ENCODE measurements at regions not wholly inside any gene's neighbourhood (a gene's known extent, or its start where the extent isn't known, plus 50 kb on each side); places are given as distances from the start of the nearest gene placed in this dataset.

DNA sequence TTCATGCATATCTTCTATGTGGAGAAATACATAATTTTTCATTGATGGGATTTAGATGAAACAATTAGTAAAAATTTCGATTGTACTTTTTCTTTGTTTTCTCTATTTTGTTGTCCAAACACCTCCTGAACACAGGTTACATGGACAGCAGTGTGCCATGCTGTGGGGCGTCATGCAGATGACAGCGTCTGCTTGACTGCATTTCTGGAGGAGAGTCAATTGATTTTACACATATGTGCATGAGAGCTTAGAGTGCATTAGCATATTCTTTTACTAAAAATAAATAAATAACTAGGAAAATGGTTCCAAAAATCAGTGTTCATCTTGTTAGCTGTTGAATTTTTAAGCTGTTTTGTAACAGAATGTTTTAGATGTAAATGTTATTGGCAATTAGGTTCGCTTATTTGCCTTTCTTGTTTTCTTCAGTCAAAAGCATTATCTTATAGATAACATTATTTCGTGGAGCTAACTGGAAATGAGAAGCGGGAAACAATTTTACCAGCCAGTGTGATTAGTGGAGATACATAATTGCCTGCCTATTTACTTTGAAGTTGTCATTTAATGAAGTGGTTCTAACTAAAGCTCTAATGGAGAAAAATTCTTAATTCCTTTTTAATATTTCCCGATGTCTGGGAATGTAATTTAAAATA lies 82.7 kb upstream of the VGLL3 start:
- Histone ChIP-seq H3K36me3 (no peaks in the 10 kb centered on the region), H3K9me3 (no peaks in the 10 kb centered on the region), H3K27me3 (no peaks in the 10 kb centered on the region), H3K4me3 (no peak overlapping the region), H3K4me1 (no peaks in the 10 kb centered on the region), H3K27ac (no peak overlapping the region)
- no peak for DNase-seq (ENCODE audit: low spot score in 2 of 2)
- intact Hi-C loops (cut with DNase I): no loop called here
- TF ChIP-seq, protein P1, sequence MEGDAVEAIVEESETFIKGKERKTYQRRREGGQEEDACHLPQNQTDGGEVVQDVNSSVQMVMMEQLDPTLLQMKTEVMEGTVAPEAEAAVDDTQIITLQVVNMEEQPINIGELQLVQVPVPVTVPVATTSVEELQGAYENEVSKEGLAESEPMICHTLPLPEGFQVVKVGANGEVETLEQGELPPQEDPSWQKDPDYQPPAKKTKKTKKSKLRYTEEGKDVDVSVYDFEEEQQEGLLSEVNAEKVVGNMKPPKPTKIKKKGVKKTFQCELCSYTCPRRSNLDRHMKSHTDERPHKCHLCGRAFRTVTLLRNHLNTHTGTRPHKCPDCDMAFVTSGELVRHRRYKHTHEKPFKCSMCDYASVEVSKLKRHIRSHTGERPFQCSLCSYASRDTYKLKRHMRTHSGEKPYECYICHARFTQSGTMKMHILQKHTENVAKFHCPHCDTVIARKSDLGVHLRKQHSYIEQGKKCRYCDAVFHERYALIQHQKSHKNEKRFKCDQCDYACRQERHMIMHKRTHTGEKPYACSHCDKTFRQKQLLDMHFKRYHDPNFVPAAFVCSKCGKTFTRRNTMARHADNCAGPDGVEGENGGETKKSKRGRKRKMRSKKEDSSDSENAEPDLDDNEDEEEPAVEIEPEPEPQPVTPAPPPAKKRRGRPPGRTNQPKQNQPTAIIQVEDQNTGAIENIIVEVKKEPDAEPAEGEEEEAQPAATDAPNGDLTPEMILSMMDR (IDR thresholded peaks at IDR 0.05): no peak

DNA sequence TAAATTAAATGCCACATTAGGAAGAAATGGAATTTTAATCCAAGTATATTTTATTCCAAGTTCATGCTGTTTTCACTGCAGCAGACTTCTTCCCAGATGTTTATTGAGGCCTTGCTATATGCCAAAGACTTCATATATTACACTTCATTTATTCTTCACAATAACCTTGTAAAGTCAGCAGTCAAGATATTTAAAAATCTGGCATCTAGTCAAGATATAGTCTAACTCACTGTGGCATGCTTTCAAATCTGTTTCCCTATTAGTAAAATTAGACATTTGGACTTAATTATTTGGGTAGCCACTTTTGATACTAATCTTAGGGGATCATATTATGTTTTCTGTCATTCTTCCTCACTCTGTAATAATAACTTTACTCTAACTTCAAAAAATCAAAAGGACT lies 81.5 kb upstream of the VGLL3 start:
- intact Hi-C loops (cut with DNase I): no loop called here
- Histone ChIP-seq H3K27ac (no peak overlapping the region), H3K27me3 (no peaks in the 10 kb centered on the region), H3K4me3 (no peak overlapping the region), H3K36me3 (no peaks in the 10 kb centered on the region), H3K9me3 (no peaks in the 10 kb centered on the region), H3K4me1 (no peaks in the 10 kb centered on the region)
- TF ChIP-seq, protein P1 (IDR thresholded peaks at IDR 0.05): no peak
- DNase-seq (ENCODE audit: low spot score in 2 of 2): no peak

DNA sequence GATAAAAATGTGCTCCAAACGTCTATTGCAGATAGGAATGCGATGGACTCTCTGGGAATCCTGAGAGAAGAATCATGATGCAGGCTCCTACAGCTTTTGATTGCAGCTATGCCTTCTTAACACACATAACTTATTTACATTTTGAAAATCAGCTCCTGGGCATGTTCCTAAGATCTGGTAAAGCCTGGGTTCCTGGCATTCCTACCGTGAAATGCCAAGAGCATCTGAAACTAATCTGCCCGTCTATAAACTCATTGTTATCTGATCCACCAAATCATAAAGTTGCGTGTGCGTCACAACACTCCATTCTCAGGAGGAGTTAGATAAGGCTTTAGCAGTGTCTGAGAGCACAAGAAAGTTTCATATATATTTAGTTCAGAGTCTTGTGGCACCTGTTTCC lies 79.0 kb upstream of the VGLL3 start:
- no peaks in the 10 kb centered on the region for H3K4me1 ChIP-seq
- DNase-seq (ENCODE audit: low spot score in 2 of 2): no peak
- no peak overlapping the region for H3K27ac ChIP-seq
- intact Hi-C loops (cut with DNase I): no loop called here
- TF ChIP-seq, protein P1 (IDR thresholded peaks at IDR 0.05): no peak
- no peaks in the 10 kb centered on the region for H3K9me3 ChIP-seq
- no peaks in the 10 kb centered on the region for H3K36me3 ChIP-seq
- H3K4me3 ChIP-seq: no peak overlapping the region
- H3K27me3 ChIP-seq: no peaks in the 10 kb centered on the region

DNA sequence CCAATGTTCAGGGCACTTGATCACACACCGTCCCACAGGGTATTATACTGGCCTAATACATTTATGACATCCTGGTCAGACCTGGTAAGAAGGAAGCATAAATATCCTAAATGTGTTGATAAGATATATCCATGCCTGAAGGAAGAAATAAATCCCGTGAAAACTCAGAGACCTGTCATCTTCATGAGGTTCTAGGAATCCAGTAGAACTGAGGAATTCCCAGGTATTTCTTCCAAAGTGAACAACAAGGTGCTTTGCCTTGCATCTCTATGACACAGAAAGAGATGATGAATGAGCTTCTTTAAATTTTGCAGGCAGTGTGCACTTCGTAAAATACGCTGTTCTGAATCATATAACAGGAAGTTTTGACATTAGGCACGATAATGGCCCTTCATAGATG lies 78.1 kb upstream of the VGLL3 start:
- Histone ChIP-seq H3K4me3 (no peak overlapping the region), H3K27ac (no peak overlapping the region), H3K9me3 (no peaks in the 10 kb centered on the region), H3K4me1 (no peaks in the 10 kb centered on the region), H3K36me3 (no peaks in the 10 kb centered on the region), H3K27me3 (no peaks in the 10 kb centered on the region)
- TF ChIP-seq, protein P1 (IDR thresholded peaks at IDR 0.05): no peak
- no peak for DNase-seq (ENCODE audit: low spot score in 2 of 2)
- intact Hi-C loops (cut with DNase I): no loop called here

DNA sequence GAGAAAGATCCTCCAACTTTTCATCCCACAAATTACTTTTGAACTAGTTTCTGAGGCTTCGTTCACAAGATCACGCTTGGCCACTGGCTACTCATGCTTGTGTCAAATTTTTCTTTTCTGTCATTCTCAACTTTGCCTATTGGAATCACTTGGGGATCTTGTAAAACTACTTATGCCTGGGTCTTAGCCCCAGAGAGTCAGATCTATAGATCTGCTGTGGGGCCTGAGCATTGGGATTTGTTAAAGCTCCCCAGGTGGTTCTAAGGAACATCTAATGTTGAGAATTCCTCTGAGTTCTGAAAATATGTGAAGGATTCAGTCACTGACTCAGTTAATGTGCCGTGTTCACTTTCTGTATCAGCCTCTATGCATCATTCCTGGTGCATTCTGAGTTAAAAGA lies 71.7 kb upstream of the VGLL3 start:
- Histone ChIP-seq H3K27ac (no peak overlapping the region), H3K27me3 (no peaks in the 10 kb centered on the region), H3K4me3 (no peak overlapping the region), H3K4me1 (no peaks in the 10 kb centered on the region), H3K9me3 (no peaks in the 10 kb centered on the region), H3K36me3 (no peaks in the 10 kb centered on the region)
- TF ChIP-seq, protein P1 (IDR thresholded peaks at IDR 0.05): no peak
- DNase-seq (ENCODE audit: low spot score in 2 of 2): no peak
- intact Hi-C loops (cut with DNase I): no loop called here

DNA sequence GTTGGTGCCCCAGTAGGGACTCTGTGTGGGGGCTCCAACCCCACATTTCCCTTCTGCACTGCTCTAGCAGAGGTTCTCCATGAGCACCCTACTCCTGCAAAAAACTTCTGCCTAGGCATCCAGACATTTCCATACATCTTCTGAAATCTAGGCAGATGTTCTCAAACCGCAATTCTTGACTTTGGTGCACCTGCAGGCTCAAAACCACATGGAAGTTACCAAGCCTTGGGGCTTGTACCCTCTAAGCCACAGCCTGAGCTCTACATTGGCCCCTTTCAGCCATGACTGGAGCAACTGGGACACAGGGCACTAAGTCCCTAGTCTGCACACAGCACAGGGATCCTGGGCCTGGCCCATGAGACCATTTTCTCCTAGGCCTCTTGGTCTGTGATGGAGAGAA lies 66.5 kb upstream of the VGLL3 start:
- no peak overlapping the region for H3K4me3 ChIP-seq
- no peaks in the 10 kb centered on the region for H3K27me3 ChIP-seq
- H3K27ac ChIP-seq: no peak overlapping the region
- intact Hi-C loops (cut with DNase I): no loop called here
- no peaks in the 10 kb centered on the region for H3K9me3 ChIP-seq
- H3K36me3 ChIP-seq: no peaks in the 10 kb centered on the region
- TF ChIP-seq, protein P1 (IDR thresholded peaks at IDR 0.05): no peak
- no peak for DNase-seq (ENCODE audit: low spot score in 2 of 2)
- H3K4me1 ChIP-seq: no peaks in the 10 kb centered on the region

All from ascending aorta (tissue), 2 donors.